Dendritic cell treated with granulocyte-macrophage colony-stimulating factor and Interleukin-4, amounts not matched to agents 40 ng/mL and 50 ng/mL, for 4 days (primary cell): ENCODE measurements at regions not wholly inside any gene's neighbourhood (a gene's known extent, or its start where the extent isn't known, plus 50 kb on each side); places are given as distances from the start of the nearest gene placed in this dataset.

Experiments
- H3K27ac Mint-ChIP-seq: one replicate; pipeline ENCODE4 v1.8.0; 2022; ENCODE audit warnings: mild to moderate bottlenecking, mixed read lengths
- H3K27me3 Mint-ChIP-seq: one replicate; pipeline ENCODE4 v1.8.0; 2022; ENCODE audit warnings: mild to moderate bottlenecking, mixed read lengths
- H3K36me3 Mint-ChIP-seq: one replicate; pipeline ENCODE4 v1.8.0; 2022; ENCODE audit warnings: low read depth, mixed read lengths
- H3K4me1 Mint-ChIP-seq: one replicate; pipeline ENCODE4 v1.8.0; 2022; ENCODE audit warnings: low read depth, mixed read lengths
- H3K4me3 Mint-ChIP-seq: one replicate; pipeline ENCODE4 v1.8.0; 2022; ENCODE audit warnings: mild to moderate bottlenecking, moderate library complexity, mixed read lengths
- H3K9me3 Mint-ChIP-seq: one replicate; pipeline ENCODE4 v1.8.0; 2022; ENCODE audit warnings: mixed read lengths
- intact Hi-C: fragments of 100-400 bp; cut with micrococcal nuclease; formaldehyde crosslinking; loops from one replicate; pipeline ENCODE4 v1.15.0; 2022

DNA sequence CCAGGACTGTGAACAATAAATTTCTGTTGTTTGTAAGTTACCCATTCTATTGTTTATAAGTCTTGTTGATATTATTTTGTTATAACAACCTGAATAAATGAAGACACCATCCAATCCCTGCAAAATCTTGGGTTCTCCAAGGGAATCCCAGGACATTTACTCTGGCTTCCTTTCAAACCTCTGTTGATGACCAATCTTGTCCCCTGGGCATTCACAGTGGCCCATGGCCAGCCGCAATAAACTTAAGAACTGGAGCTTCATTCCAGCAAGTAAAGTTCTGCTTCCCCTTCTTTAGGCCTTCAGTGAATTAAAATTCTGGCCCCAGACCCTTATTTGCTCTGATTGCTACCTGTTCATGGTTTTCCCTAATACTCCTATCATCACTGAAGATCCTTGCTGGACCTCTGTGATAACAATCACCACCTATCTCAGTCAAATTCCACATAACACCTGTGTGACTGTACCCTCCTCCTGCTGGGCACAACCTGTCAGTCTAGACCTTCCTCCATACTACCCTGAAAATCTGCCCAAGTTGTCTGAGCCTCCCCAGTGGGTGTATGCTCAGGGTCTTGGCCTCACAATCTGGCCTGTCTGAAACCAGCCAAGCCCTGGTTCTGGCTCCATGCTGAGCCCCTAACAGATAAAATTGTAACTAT, 153.1 kb downstream of the SEMA6D start:
- Mint-ChIP-seq H3K4me3 (no peak overlapping the region), H3K27me3 (no peaks in the 10 kb centered on the region), H3K9me3 (peaks cover 20% of the 10 kb centered on the region), H3K27ac (no peak overlapping the region), H3K36me3 (no peaks in the 10 kb centered on the region), H3K4me1 (no peaks in the 10 kb centered on the region)
- intact Hi-C loops = loop anchor here (10.0 kb wide), 1 partner anchor 64 kb away; no protein-coding TSS in a partner anchor

DNA sequence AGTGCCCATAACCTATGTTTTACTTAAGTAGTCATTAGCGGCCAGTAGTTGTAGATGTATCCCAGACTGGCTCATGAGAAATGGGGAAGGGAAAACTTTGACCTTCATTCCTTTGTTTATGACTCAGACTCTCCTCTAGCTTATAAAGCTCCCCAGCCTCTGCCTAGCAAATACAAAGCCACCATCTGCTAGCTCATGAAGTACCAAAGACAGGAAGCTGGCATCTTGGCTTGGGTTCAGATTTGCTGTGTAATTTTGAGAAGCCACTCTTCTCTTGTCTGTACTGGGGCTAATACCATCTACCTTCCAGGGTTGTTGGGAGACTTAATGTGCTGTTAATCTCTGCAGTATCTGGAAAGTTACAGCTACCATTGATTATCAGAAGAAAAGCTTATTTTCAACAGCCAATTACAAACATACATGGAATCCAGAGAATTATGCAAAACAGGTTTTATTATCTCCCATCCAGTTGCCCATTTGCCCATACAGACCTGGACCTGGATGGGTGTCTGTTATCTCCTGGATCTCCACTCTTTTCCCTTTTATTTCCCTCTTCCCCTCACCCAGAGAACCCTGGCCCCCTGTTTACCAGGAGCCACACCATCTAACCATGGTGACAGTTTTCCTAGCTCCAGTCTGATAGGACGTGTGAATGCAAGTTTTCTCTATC, 153.8 kb downstream of the SEMA6D start:
- no peak overlapping the region for H3K27ac Mint-ChIP-seq
- no peaks in the 10 kb centered on the region for H3K27me3 Mint-ChIP-seq
- H3K9me3 Mint-ChIP-seq = peaks cover 17% of the 10 kb centered on the region
- no peaks in the 10 kb centered on the region for H3K36me3 Mint-ChIP-seq
- intact Hi-C loops = loop anchor here (10.0 kb wide), 1 partner anchor 64 kb away; no protein-coding TSS in a partner anchor
- H3K4me1 Mint-ChIP-seq = no peaks in the 10 kb centered on the region
- no peak overlapping the region for H3K4me3 Mint-ChIP-seq

DNA sequence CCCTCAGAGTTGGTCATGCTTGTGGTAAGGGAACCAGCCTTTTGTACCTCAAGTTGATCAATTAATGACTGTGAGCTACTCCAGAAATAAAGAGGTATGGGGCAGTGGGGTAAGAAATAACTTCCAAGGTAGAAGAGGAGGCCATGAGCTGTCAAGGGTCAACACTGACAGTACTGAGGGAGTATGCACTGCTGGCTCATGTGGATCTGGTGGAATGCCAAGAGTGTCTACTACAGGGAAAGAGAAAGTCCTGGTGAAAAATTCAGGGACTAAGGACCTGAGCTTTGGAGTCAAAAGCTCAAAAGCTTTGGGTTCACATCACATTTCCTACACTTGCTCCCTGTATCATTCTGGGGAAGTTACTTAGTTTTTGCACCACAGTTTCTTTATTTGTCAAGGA, 154.9 kb downstream of the SEMA6D start:
- Mint-ChIP-seq H3K4me3 (no peak overlapping the region), H3K27ac (no peak overlapping the region), H3K36me3 (no peaks in the 10 kb centered on the region), H3K4me1 (no peaks in the 10 kb centered on the region), H3K27me3 (no peaks in the 10 kb centered on the region), H3K9me3 (peaks cover 17% of the 10 kb centered on the region)
- intact Hi-C loops = loop anchor here (10.0 kb wide), 1 partner anchor 63 kb away; no protein-coding TSS in a partner anchor

DNA sequence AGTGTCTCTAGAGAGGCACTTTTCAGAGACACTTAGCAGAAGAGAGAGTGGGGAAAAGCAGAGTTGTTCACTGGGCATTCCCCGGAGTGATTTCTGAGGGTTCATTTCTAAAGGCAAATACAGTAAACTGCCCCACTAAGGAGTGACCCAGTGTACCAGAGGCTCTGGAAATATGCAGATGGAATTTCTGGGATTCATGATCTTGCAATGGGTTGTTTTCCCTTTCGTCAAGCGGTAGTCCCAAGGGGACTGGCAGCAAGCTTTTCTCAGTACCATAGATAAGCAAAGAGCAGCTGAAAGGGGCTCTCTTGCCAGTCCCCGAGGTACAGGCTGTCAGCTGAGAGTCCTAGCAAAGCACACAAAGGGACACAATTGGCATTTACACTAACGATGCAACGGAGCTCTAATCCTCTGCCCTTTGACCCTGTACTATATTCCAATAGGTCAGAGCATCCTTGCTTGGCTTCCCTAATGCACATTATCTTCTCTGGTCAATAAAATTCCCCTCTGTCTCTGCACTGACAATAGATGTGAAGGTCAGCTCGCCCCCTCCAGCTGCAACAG, 155.6 kb downstream of the SEMA6D start:
- Mint-ChIP-seq H3K9me3 (peaks cover 17% of the 10 kb centered on the region), H3K27me3 (no peaks in the 10 kb centered on the region), H3K4me1 (no peaks in the 10 kb centered on the region), H3K4me3 (no peak overlapping the region), H3K27ac (no peak overlapping the region), H3K36me3 (no peaks in the 10 kb centered on the region)
- intact Hi-C loops = loop anchor here (10.0 kb wide), 1 partner anchor 62 kb away; no protein-coding TSS in a partner anchor

DNA sequence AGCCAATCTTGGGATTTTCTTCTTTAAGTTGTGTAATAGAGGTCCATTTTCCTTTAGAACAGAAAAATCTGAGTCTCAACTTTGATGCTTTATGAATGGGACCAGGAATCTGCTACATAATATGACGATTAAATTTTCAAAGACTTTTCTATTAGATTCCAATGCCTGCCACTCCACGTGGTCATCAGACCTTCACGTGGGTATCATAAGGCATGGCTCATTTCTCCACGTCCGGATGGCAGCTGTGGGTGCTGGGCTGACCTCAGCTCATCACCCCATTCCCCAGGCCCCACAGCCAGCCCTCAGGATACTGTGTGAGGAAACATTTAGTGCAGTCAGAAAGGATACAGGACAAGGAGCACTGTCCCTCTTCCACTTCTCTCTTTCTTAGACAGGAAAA, 159.7 kb downstream of the SEMA6D start:
- no peaks in the 10 kb centered on the region for H3K27me3 Mint-ChIP-seq
- H3K9me3 Mint-ChIP-seq = peaks cover 6% of the 10 kb centered on the region
- no peaks in the 10 kb centered on the region for H3K36me3 Mint-ChIP-seq
- intact Hi-C loops = loop anchor here (10.0 kb wide), 1 partner anchor 58 kb away; no protein-coding TSS in a partner anchor
- no peak overlapping the region for H3K4me3 Mint-ChIP-seq
- no peaks in the 10 kb centered on the region for H3K4me1 Mint-ChIP-seq
- no peak overlapping the region for H3K27ac Mint-ChIP-seq

DNA sequence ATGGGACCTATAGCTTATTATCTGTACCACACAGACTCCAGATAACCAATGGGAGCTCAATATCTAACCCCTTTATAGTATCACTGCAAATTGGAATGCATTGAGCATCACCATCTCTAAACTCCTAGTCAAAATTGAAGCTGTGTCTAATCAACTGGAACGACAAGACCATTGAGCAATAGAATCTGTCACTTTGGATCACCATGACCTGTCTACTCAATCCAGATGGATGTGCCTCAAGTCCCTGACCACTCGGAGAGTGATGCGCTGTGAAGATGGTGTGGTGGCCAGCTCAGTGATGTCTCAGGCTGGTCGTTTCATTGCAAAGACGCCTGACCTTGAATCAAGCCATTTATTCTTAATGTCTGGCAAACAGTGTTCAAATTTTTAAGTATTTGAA, 160.5 kb downstream of the SEMA6D start:
- no peaks in the 10 kb centered on the region for H3K36me3 Mint-ChIP-seq
- no peaks in the 10 kb centered on the region for H3K4me1 Mint-ChIP-seq
- no peaks in the 10 kb centered on the region for H3K27me3 Mint-ChIP-seq
- no peak overlapping the region for H3K4me3 Mint-ChIP-seq
- H3K27ac Mint-ChIP-seq = no peak overlapping the region
- H3K9me3 Mint-ChIP-seq = no peaks in the 10 kb centered on the region
- intact Hi-C loops = loop anchor here (10.0 kb wide), 1 partner anchor 57 kb away; no protein-coding TSS in a partner anchor

DNA sequence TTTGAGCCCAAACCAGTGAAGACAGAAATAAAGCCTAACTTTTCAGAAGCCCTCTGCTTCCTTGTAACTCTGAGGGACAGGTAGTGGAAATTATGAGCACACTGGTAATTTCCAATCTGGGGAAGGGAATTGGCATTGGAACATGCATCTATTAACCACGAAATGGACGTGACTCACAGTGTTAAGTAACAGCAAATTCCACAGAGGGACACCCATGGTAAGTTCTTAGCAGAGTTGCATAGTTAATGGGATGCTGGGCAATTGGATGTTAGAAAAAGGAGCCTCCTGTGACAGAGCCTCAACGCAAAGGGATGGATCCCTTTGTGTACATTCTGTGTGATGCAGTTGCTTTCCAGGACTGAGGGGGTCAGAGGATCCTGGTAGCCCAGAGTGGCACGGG, 168.6 kb downstream of the SEMA6D start:
- intact Hi-C loops = no loop called here
- Mint-ChIP-seq H3K27ac (no peak overlapping the region), H3K36me3 (no peaks in the 10 kb centered on the region), H3K27me3 (peaks cover 1% of the 10 kb centered on the region), H3K9me3 (no peaks in the 10 kb centered on the region), H3K4me3 (no peak overlapping the region), H3K4me1 (no peaks in the 10 kb centered on the region)

DNA sequence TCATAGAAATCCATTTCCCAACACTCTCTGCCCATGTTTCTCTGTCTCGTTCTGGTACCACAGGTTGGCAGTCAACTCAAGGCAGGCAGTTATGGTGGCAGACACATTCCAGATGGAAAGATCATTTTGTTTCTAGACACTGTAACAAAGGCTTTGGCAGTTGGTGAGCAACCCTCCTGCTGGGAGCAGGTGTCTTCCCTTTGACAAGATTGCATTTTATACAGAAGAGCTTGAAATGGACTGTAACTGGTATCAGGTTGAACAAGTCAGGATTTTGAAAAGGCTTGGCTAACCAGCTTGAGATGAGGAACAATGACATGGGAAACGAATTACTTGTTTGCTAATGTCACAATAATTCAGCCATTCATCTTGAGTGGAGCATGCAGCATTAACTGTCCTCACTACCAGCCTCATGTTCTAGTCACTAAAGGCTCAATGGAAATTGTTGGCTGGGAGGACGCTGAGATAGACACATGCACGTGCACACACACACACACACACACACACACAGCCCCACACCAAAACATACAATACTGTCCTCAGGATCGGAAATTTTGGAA, 170.0 kb downstream of the SEMA6D start:
- peaks cover 1% of the 10 kb centered on the region for H3K27me3 Mint-ChIP-seq
- H3K4me3 Mint-ChIP-seq = no peak overlapping the region
- H3K36me3 Mint-ChIP-seq = no peaks in the 10 kb centered on the region
- H3K9me3 Mint-ChIP-seq = no peaks in the 10 kb centered on the region
- no peaks in the 10 kb centered on the region for H3K4me1 Mint-ChIP-seq
- intact Hi-C loops = no loop called here
- no peak overlapping the region for H3K27ac Mint-ChIP-seq

DNA sequence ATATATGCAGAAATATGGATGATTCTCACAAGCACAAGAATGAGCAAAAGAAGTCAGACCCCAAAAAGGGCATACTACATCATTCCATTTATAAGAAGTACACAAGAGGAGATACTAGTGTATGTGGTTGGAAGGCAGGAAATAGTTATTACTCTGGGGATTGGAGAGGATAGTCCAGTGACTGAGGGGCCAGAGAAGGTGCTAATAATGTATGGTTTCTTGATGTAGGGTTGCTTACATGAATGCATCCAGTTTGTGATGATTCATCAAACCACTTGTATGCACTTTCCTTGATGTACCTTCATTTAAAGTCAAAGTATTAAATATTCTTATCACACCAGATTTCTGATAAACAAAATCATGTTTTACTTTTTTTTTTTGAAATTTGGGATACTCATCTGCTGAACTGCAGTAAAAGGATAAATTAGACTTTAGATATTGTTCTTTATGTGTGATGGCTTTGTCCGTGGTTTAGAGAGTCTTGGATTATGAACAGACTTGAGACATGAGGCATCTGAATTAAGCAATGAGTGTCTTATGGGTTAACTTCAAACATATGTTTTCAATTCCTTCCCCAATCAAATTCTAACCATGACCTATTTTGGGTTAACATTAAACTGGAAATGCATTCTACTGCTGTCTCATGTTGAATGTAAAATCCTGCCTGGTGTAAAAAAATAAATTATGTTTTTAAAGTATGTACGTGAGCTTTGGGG, 171.2 kb downstream of the SEMA6D start:
- intact Hi-C loops = no loop called here
- H3K4me1 Mint-ChIP-seq = no peaks in the 10 kb centered on the region
- H3K9me3 Mint-ChIP-seq = no peaks in the 10 kb centered on the region
- H3K27ac Mint-ChIP-seq = no peak overlapping the region
- H3K27me3 Mint-ChIP-seq = peaks cover 1% of the 10 kb centered on the region
- H3K4me3 Mint-ChIP-seq = no peak overlapping the region
- H3K36me3 Mint-ChIP-seq = no peaks in the 10 kb centered on the region

DNA sequence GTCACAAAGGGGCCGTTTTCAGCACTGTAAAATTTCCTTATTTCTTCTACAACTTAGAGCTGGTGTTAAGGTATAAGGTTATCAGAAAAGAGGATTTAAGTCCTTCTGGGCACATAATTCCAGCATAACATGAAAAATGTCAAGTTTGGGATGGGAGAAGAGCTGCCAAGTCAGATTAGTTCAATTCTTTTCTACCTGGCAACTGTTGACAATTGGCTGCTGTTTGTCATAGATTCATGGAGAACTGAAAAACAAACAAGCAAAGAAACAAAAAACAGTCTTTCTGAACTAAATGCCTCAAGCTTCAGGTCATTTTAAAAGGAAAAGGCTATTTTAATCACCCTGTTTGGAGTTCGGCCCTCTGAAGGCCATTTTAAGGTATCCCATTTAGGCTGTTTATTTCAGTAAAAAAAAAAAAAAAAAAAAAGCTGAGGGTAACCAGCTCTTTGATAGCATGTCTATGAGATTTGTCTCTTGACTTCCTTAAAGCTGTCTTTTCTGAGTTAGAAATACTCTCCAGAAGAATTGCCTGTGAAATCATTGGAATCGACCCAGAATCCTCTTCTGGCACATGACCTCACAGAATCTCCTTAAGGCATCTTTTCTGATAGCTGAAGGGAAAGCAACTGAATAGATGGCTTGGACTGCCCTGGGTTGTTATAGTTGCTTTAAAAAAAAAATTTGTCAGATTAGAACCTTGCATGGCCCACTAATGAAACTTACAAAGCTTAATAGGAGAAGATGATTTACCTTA, 173.3 kb downstream of the SEMA6D start:
- Mint-ChIP-seq H3K27ac (no peak overlapping the region), H3K27me3 (peaks cover 1% of the 10 kb centered on the region), H3K36me3 (no peaks in the 10 kb centered on the region), H3K9me3 (no peaks in the 10 kb centered on the region), H3K4me1 (no peaks in the 10 kb centered on the region), H3K4me3 (no peak overlapping the region)
- intact Hi-C loops = no loop called here

DNA sequence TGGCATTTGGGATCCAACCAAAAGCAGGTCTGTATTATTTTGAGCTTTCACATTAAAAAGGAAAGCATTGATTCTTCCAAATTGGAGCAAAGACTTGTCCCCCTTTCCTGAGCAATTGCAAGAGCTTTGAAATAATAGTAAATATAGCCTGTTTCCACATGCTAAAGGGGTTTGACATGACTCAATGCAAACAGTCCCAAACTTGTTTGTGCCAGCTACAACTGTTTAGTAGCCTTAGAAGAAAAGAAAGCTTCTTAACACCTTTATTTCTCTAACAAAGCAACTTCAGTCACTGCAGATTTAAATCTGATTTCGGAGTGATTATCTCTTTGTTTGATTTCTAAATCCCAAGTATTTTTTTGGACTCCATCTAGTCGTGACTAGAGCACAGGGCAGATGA, 180.2 kb downstream of the SEMA6D start:
- peaks cover 14% of the 10 kb centered on the region for H3K9me3 Mint-ChIP-seq
- intact Hi-C loops = no loop called here
- no peaks in the 10 kb centered on the region for H3K27me3 Mint-ChIP-seq
- H3K4me3 Mint-ChIP-seq = no peak overlapping the region
- no peaks in the 10 kb centered on the region for H3K4me1 Mint-ChIP-seq
- H3K27ac Mint-ChIP-seq = no peak overlapping the region
- H3K36me3 Mint-ChIP-seq = no peaks in the 10 kb centered on the region

DNA sequence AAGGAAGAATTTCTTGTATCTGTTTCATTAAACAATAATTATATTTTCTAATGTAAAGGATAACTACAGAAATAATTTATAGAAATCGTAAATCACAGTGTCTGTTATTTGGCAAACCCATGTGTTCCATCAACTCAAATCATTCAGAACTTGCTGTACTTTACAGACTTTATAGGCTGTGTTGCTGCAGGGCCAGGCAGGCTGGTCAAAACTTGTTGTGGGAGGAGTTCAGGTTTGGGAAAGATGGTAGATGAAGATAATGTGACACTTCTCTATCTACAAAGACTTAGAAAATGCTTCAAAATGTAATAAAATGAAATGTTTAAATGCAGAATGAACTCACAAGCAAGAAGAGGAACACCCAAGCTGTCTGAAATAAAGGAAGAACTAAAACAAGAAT, 183.4 kb downstream of the SEMA6D start:
- no peak overlapping the region for H3K27ac Mint-ChIP-seq
- H3K9me3 Mint-ChIP-seq = peaks cover 37% of the 10 kb centered on the region
- H3K4me3 Mint-ChIP-seq = no peak overlapping the region
- H3K4me1 Mint-ChIP-seq = no peaks in the 10 kb centered on the region
- H3K27me3 Mint-ChIP-seq = no peaks in the 10 kb centered on the region
- no peaks in the 10 kb centered on the region for H3K36me3 Mint-ChIP-seq
- intact Hi-C loops = no loop called here

DNA sequence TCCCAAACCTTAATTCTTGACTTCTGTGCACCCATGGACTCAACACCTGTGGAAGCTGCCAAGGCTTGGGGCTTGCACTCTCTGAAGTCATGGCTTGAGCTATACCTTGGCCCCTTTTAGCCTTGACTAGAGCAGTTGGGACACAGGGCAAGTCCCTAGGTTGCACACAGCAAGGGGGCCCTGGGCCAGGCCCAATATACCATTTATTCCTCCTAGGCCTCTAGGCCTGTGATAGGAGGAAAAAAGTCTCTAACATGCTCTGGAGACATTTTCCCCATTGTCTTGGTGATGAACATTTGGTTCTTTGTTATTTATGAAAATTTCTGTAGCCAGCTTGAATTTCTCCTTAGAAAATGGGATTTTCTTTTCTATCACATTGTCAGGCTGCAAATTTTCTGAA, 186.1 kb downstream of the SEMA6D start:
- intact Hi-C loops = no loop called here
- H3K36me3 Mint-ChIP-seq = no peaks in the 10 kb centered on the region
- peaks cover 37% of the 10 kb centered on the region for H3K9me3 Mint-ChIP-seq
- no peak overlapping the region for H3K4me3 Mint-ChIP-seq
- H3K27me3 Mint-ChIP-seq = peaks cover 1% of the 10 kb centered on the region
- H3K27ac Mint-ChIP-seq = no peak overlapping the region
- no peaks in the 10 kb centered on the region for H3K4me1 Mint-ChIP-seq
